IMR-90 (cell line): ENCODE measurements at regions not wholly inside any gene's neighbourhood (a gene's known extent, or its start where the extent isn't known, plus 50 kb on each side); places are given as distances from the start of the nearest gene placed in this dataset.
A peak's percentile ranks its signal among the peaks of the same experiment; 100 is the strongest.

Experiments
- BHLHE40 ChIP-seq: fragments of 150-350 bp; IDR thresholded peaks from 2 replicates; pipeline ENCODE4 v1.6.1; 2016; ENCODE audit warnings: mild to moderate bottlenecking, low read depth, low read length
- CEBPB ChIP-seq: IDR thresholded peaks from 2 replicates; pipeline ENCODE4 v1.6.1; 2012; ENCODE audit warnings: low read depth, low read length, improper control_type of control experiment
- CHD1 ChIP-seq: IDR thresholded peaks from 2 replicates; pipeline ENCODE4 v1.6.1; 2012; ENCODE audit warnings: low read depth, low read length, improper control_type of control experiment
- MAFK ChIP-seq: IDR thresholded peaks from 2 replicates; pipeline ENCODE4 v1.6.1; 2012; ENCODE audit warnings: low read depth, low read length, improper control_type of control experiment
- MAZ ChIP-seq: IDR thresholded peaks from 2 replicates; pipeline ENCODE4 v1.6.1; 2012; ENCODE audit warnings: low read depth, mild to moderate bottlenecking, low read length, improper control_type of control experiment, moderate library complexity, borderline replicate concordance
- MXI1 ChIP-seq: IDR thresholded peaks from 2 replicates; pipeline ENCODE4 v1.6.1; 2012; ENCODE audit warnings: low read depth, mild to moderate bottlenecking, low read length, moderate library complexity, borderline replicate concordance
- POLR2A ChIP-seq: IDR thresholded peaks from 2 replicates; pipeline ENCODE4 v1.6.1; 2012; ENCODE audit warnings: mild to moderate bottlenecking, low read depth, low read length
- RAD21 ChIP-seq: IDR thresholded peaks from 2 replicates; pipeline ENCODE4 v1.6.1; 2012; ENCODE audit warnings: low read length, improper control_type of control experiment
- RFX5 ChIP-seq: IDR thresholded peaks from 2 replicates; pipeline ENCODE4 v1.8.0; 2012; ENCODE audit warnings: low read depth, mild to moderate bottlenecking, low read length, moderate library complexity
- SMC3 ChIP-seq: fragments of 150-350 bp; IDR thresholded peaks from 2 replicates; pipeline ENCODE4 v1.6.1; 2016; ENCODE audit warnings: low read depth, mild to moderate bottlenecking, antibody characterized with exemption, low read length, moderate library complexity
- TF ChIP-seq, protein P1 (sequence below): conservative IDR thresholded peaks from 2 replicates; pipeline ENCODE4 v1.5.1; 2012; ENCODE audit warnings: mild to moderate bottlenecking, low read depth, low read length, improper control_type of control experiment
- TF ChIP-seq, protein P2 (sequence below): fragments of 150-350 bp; IDR thresholded peaks from 2 replicates; pipeline ENCODE4 v1.6.1; 2017; ENCODE audit warnings: mild to moderate bottlenecking, antibody characterized with exemption, low read length, low read depth
- TF ChIP-seq, protein P3 (sequence below): fragments of 150-350 bp; IDR thresholded peaks from 2 replicates; pipeline ENCODE4 v1.6.1; 2016; ENCODE audit warnings: low read depth, mild to moderate bottlenecking, low read length, moderate library complexity, borderline replicate concordance

DNA sequence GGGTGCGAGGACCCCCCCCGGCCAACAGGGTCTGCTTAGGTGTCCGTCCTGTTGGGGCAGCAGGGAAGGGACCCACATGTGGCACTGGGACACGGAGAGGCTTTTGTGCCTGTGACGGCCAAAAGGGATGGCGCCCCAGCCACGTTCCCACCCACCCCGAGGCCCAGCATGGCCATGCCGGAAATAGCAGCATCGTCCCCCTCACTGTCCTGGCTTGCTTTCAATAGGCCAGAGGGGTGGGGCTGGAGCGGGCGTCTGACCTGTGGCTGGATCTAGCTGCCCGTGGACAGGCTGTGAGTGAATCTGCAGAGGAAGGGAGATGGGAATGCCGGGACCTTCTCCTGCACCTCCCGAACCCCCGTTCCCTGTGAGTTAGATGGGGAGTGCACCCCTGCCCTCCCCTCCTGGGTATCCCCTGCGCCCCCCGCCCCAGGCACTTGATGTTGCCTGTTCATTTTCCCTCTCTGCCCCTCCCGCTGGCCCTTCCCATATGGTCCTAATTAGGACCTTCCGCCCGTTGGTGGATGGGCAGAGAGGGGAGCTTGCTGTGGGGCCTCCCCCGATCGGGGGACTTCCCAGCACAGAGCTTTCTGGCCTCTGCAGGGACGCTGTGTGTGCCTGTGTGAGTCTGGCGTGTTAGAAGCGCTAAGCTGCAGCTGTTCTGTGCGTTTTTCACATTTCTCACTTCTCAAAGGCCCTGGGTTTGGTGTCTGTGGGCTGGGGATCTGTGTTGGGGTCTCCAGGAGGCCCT is 292.8 kb downstream of the SEC14L1 start:
- TF ChIP-seq, protein P1, sequence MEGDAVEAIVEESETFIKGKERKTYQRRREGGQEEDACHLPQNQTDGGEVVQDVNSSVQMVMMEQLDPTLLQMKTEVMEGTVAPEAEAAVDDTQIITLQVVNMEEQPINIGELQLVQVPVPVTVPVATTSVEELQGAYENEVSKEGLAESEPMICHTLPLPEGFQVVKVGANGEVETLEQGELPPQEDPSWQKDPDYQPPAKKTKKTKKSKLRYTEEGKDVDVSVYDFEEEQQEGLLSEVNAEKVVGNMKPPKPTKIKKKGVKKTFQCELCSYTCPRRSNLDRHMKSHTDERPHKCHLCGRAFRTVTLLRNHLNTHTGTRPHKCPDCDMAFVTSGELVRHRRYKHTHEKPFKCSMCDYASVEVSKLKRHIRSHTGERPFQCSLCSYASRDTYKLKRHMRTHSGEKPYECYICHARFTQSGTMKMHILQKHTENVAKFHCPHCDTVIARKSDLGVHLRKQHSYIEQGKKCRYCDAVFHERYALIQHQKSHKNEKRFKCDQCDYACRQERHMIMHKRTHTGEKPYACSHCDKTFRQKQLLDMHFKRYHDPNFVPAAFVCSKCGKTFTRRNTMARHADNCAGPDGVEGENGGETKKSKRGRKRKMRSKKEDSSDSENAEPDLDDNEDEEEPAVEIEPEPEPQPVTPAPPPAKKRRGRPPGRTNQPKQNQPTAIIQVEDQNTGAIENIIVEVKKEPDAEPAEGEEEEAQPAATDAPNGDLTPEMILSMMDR, result no peak
- TF ChIP-seq BHLHE40, result no peak
- TF ChIP-seq POLR2A, result no peak
- peak; percentile 7; the same call in 1 of the 2 replicates for TF ChIP-seq SMC3
- TF ChIP-seq, protein P2, sequence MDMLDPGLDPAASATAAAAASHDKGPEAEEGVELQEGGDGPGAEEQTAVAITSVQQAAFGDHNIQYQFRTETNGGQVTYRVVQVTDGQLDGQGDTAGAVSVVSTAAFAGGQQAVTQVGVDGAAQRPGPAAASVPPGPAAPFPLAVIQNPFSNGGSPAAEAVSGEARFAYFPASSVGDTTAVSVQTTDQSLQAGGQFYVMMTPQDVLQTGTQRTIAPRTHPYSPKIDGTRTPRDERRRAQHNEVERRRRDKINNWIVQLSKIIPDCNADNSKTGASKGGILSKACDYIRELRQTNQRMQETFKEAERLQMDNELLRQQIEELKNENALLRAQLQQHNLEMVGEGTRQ, result no peak
- TF ChIP-seq, protein P3, sequence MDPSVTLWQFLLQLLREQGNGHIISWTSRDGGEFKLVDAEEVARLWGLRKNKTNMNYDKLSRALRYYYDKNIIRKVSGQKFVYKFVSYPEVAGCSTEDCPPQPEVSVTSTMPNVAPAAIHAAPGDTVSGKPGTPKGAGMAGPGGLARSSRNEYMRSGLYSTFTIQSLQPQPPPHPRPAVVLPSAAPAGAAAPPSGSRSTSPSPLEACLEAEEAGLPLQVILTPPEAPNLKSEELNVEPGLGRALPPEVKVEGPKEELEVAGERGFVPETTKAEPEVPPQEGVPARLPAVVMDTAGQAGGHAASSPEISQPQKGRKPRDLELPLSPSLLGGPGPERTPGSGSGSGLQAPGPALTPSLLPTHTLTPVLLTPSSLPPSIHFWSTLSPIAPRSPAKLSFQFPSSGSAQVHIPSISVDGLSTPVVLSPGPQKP, result no peak
- no peak for TF ChIP-seq MAFK
- no peak for TF ChIP-seq RAD21
- TF ChIP-seq CEBPB, result no peak
- peak; percentile 36; the same call in 1 of the 2 replicates for TF ChIP-seq MXI1
- no peak for TF ChIP-seq CHD1
- TF ChIP-seq RFX5, result no peak
- peak; percentile 74; the same call in 1 of the 2 replicates for TF ChIP-seq MAZ
